ENCODE measurements at regions not wholly inside any gene's neighbourhood (a gene's known extent, or its start where the extent isn't known, plus 50 kb on each side); places are given as distances from the start of the nearest gene placed in this dataset.
"Not testable (repeated sequence)": the region's sequence is repeated elsewhere in the genome, so short reads cannot be mapped to it uniquely, and the experiment has no call there.

DNA sequence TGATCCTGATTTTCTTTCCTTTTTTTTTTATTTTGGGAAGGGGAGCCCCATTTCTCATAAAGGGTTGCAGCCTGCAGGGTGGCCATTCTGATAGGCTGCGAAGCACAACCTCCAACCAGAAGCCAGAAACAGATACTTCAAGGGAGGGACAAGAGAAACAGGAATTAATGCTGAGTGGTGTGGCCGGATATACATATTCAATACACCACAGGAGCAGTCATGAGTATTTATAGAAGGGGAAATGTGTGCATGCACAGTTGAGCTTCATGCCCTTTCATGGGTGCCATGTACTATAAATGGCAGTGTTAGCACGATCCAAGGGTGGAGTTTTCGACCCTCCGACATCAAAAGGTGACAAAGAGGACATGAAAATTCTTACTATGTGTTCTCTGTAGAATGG is 320.8 kb downstream of the CBLN1 start:
- Mint-ChIP-seq H3K27ac (ENCODE audit: low read depth) (no peak overlapping the region), H3K4me3 (no peak overlapping the region), H3K4me1 (no peaks in the 10 kb centered on the region), H3K36me3 (ENCODE audit: insufficient read depth) (no peaks in the 10 kb centered on the region), H3K27me3 (no peaks in the 10 kb centered on the region), H3K9me3 (no peaks in the 10 kb centered on the region)
- DNase-seq (ENCODE audit: low spot score in 2 of 2): no peak
- no peak for ATAC-seq (replicated peaks; ENCODE audit: extremely low read depth, poor library complexity, severe bottlenecking)

DNA sequence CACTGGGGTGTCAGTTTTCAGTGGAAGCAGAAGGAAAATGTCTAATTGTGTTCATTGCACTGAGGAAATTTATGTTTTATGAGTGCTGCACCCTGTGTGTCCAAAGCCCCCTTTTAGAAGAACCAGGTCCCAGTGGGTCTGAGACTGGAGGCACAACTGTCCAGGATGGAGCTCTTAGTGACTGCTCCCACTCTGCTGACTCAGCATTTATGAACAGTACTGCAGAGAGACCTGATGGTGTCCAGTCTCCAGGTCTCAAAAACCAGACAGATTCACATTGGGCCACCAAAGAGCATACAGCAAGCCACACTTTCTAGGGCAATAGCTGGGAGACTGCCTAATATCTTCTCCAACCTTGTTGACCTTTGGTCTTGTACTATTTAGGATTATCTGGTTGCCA is 321.9 kb downstream of the CBLN1 start:
- DNase-seq (ENCODE audit: low spot score in 2 of 2) (no peak), ATAC-seq (replicated peaks; ENCODE audit: extremely low read depth, poor library complexity, severe bottlenecking) (no peak)
- Mint-ChIP-seq H3K9me3 (no peaks in the 10 kb centered on the region), H3K27ac (ENCODE audit: low read depth) (no peak overlapping the region), H3K4me3 (no peak overlapping the region), H3K4me1 (no peaks in the 10 kb centered on the region), H3K36me3 (ENCODE audit: insufficient read depth) (no peaks in the 10 kb centered on the region), H3K27me3 (no peaks in the 10 kb centered on the region)

DNA sequence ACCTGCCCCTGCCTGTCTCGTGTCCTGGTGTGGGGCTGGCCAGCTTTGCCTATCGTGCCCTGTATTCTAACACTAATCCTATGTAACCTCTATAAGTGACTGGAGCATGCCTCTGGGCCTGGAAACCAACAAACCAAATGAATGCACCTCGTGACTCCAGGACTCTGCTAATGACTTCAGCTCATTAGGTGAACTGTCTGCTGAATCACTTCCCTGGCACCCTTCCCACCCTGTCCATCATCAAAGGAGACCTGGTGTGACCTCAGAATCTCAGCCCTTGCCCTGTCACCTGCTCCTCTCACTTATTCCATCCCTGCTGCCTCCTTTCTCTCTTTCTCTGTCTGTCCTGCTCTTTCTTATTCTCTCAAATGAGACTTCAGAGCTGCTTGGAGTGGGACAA is 322.4 kb downstream of the CBLN1 start:
- no peaks in the 10 kb centered on the region for H3K27me3 Mint-ChIP-seq
- no peaks in the 10 kb centered on the region for H3K9me3 Mint-ChIP-seq
- no peak overlapping the region for H3K4me3 Mint-ChIP-seq
- H3K4me1 Mint-ChIP-seq: no peaks in the 10 kb centered on the region
- no peaks in the 10 kb centered on the region for H3K36me3 Mint-ChIP-seq (ENCODE audit: insufficient read depth)
- DNase-seq (ENCODE audit: low spot score in 2 of 2) (no peak), ATAC-seq (replicated peaks; ENCODE audit: extremely low read depth, poor library complexity, severe bottlenecking) (no peak)
- no peak overlapping the region for H3K27ac Mint-ChIP-seq (ENCODE audit: low read depth)

DNA sequence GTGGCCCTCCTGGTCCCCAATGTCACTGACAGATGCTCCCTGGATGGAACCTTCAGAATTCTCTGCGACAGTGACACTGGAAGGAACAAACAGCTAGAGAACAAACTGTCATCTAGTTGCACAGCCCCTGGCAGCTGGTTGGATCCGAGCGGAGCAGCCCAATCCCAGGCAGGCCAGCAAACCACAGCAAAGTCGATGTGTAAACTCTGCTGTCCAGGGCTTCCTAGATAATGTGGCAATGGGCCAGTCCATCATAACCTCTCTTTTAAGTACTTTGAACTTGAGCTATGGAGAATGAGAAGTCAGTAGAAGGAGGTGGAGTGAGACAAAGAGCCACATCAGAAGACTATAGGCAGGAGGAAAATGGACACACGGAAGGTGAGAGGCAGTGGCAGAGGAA is 323.0 kb downstream of the CBLN1 start:
- no peak overlapping the region for H3K27ac Mint-ChIP-seq (ENCODE audit: low read depth)
- no peaks in the 10 kb centered on the region for H3K36me3 Mint-ChIP-seq (ENCODE audit: insufficient read depth)
- no peaks in the 10 kb centered on the region for H3K27me3 Mint-ChIP-seq
- no peak overlapping the region for H3K4me3 Mint-ChIP-seq
- no peaks in the 10 kb centered on the region for H3K4me1 Mint-ChIP-seq
- no peaks in the 10 kb centered on the region for H3K9me3 Mint-ChIP-seq
- DNase-seq (ENCODE audit: low spot score in 2 of 2): no peak
- no peak for ATAC-seq (replicated peaks; ENCODE audit: extremely low read depth, poor library complexity, severe bottlenecking)

DNA sequence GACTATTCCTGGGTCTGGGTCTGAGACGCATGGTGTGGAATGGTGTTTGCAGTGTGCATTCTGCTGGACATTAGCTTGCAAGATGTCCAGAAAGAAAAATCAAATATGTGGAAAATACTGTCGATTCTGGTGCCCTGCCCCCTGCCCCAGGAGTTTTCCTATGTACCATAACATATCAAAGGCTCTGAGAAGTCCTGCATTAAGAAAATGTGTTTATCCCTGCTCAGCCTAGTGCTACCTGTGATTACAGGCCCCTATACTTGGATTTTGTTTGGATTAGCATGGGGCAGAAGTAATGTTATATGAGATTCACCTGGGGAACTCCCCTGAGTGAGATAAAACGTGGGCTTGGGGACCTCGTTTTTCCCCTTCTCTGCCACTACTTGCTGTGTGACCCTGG is 325.0 kb downstream of the CBLN1 start:
- H3K9me3 Mint-ChIP-seq: no peaks in the 10 kb centered on the region
- no peak for DNase-seq (ENCODE audit: low spot score in 2 of 2)
- H3K4me1 Mint-ChIP-seq: no peaks in the 10 kb centered on the region
- no peak overlapping the region for H3K4me3 Mint-ChIP-seq
- no peak overlapping the region for H3K27ac Mint-ChIP-seq (ENCODE audit: low read depth)
- H3K36me3 Mint-ChIP-seq (ENCODE audit: insufficient read depth): no peaks in the 10 kb centered on the region
- no peak for ATAC-seq (replicated peaks; ENCODE audit: extremely low read depth, poor library complexity, severe bottlenecking)
- no peaks in the 10 kb centered on the region for H3K27me3 Mint-ChIP-seq

DNA sequence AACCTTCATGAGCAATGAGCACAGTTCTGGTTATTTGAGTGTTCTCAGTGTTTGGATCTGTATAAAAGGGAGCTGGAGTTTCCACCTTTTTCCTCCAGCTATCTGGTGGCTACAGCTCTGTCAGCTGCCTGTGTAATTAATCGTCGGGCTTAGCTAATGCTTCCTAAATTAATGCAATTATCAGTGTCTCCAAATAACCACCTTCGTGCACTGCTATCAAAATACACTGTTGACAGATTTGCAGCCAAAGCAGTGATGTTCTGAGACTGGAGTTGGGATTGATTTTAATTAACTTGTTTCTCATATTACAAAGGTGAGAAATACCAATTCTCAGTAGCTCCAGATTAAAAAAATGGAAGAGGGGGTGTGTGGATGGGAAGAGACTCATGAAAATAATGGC is 325.8 kb downstream of the CBLN1 start:
- no peak overlapping the region for H3K27ac Mint-ChIP-seq (ENCODE audit: low read depth)

DNA sequence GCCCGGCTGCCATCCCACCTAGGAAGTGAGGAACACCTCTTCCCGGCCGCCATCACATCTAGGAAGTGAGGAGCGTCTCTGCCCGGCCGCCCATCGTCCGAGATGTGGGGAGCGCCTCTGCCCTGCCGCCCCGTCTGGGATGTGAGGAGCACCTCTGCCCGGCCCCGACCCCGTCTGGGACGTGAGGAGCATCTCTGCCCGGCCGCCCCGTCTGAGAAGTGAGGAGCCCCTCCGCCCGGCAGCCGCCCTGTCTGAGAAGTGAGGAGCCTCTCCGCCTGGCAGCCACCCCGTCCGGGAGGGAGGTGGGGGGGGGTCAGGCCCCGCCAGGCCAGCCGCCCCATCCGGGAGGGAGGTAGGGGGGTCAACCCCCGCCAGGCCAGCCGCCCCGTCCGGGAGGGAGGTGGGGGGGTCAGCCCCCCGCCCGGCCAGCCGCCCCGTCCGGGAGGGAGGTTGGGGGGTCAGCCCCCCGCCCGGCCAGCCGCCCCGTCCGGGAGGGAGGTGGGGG is 330.0 kb downstream of the CBLN1 start:
- ATAC-seq (replicated peaks; ENCODE audit: extremely low read depth, poor library complexity, severe bottlenecking): not testable (repeated sequence)

More for the DNA sequence above, 325.8 kb downstream of the CBLN1 start:
- Mint-ChIP-seq H3K27me3 (no peaks in the 10 kb centered on the region), H3K4me3 (no peak overlapping the region), H3K4me1 (no peaks in the 10 kb centered on the region), H3K36me3 (ENCODE audit: insufficient read depth) (no peaks in the 10 kb centered on the region), H3K9me3 (no peaks in the 10 kb centered on the region)
- DNase-seq (ENCODE audit: low spot score in 2 of 2) (no peak), ATAC-seq (replicated peaks; ENCODE audit: extremely low read depth, poor library complexity, severe bottlenecking) (no peak)

DNA sequence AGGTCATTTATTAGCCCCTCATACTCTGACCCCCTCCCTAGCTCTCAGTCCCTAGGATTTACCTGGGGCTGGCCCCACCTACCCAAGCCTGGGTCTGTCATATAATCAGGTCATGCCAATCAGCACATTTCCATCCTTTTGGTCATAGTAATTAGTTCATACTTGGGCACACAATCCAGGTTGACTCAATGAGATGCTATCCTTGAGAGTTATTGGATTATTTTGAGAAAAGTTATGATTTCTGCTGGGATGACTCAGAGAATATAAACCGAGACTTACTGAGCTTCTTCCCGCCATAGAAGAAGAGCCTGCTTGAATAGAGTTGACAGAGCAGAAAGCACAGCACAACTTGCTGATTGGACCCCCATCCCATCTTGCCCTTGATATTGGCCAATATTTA is 331.5 kb downstream of the CBLN1 start:
- ATAC-seq (replicated peaks; ENCODE audit: extremely low read depth, poor library complexity, severe bottlenecking): no peak
- Mint-ChIP-seq H3K36me3 (ENCODE audit: insufficient read depth) (no peaks in the 10 kb centered on the region), H3K27ac (ENCODE audit: low read depth) (no peak overlapping the region), H3K27me3 (no peaks in the 10 kb centered on the region), H3K4me3 (no peak overlapping the region), H3K4me1 (no peaks in the 10 kb centered on the region), H3K9me3 (peaks cover 6% of the 10 kb centered on the region)
- no peak for DNase-seq (ENCODE audit: low spot score in 2 of 2)

More for the DNA sequence above, 330.0 kb downstream of the CBLN1 start:
- DNase-seq (ENCODE audit: low spot score in 2 of 2); H3K4me1 Mint-ChIP-seq; H3K4me3 Mint-ChIP-seq; H3K9me3 Mint-ChIP-seq; H3K27ac Mint-ChIP-seq (ENCODE audit: low read depth); H3K27me3 Mint-ChIP-seq; H3K36me3 Mint-ChIP-seq (ENCODE audit: insufficient read depth): not testable (repeated sequence)

DNA sequence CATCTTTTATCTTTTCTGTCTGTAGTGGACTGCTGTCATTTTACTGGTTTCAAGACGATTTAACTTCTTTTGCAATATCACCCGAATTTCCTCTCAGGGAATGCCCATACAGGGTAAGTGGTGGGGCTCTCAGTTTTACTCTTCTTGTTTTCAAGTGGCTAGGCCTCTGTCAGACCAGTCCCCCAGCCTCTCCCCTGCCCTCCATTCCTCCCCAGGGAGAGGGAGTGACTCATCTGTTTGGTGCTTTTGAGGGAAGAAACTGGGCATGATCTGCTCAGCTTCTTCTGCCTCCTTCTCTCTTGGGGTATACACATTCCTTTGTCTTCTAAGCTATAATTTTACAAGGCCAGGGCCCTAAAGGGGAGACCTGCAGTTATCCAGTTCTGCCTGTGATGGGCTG is 332.0 kb downstream of the CBLN1 start:
- ATAC-seq (replicated peaks; ENCODE audit: extremely low read depth, poor library complexity, severe bottlenecking): no peak
- no peaks in the 10 kb centered on the region for H3K36me3 Mint-ChIP-seq (ENCODE audit: insufficient read depth)
- H3K27me3 Mint-ChIP-seq: no peaks in the 10 kb centered on the region
- H3K4me3 Mint-ChIP-seq: no peak overlapping the region
- no peak overlapping the region for H3K27ac Mint-ChIP-seq (ENCODE audit: low read depth)
- H3K9me3 Mint-ChIP-seq: peaks cover 6% of the 10 kb centered on the region
- DNase-seq (ENCODE audit: low spot score in 2 of 2): no peak
- H3K4me1 Mint-ChIP-seq: no peaks in the 10 kb centered on the region

DNA sequence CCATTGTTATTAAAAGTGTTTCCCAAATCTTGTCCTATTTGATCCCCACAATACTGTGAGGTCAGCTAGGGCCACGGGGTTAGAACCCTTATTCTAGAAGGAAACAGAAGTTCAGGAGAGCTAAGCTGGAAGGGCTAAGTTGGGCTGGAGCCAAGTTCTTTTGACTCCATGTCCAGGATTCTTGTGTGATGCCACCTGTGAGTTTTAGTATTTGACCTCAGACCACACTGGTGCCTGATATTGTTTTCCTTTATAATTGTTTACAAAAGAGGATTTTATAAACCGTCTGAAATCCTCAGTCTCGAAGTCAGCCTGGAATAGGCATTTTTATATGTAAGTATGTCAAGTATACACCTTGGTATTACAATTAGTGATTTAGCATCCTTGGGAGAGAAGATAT is 332.7 kb downstream of the CBLN1 start:
- no peak overlapping the region for H3K4me3 Mint-ChIP-seq
- no peaks in the 10 kb centered on the region for H3K27me3 Mint-ChIP-seq
- no peaks in the 10 kb centered on the region for H3K4me1 Mint-ChIP-seq
- H3K36me3 Mint-ChIP-seq (ENCODE audit: insufficient read depth): no peaks in the 10 kb centered on the region
- peaks cover 6% of the 10 kb centered on the region for H3K9me3 Mint-ChIP-seq
- DNase-seq (ENCODE audit: low spot score in 2 of 2) (no peak), ATAC-seq (replicated peaks; ENCODE audit: extremely low read depth, poor library complexity, severe bottlenecking) (no peak)
- no peak overlapping the region for H3K27ac Mint-ChIP-seq (ENCODE audit: low read depth)

DNA sequence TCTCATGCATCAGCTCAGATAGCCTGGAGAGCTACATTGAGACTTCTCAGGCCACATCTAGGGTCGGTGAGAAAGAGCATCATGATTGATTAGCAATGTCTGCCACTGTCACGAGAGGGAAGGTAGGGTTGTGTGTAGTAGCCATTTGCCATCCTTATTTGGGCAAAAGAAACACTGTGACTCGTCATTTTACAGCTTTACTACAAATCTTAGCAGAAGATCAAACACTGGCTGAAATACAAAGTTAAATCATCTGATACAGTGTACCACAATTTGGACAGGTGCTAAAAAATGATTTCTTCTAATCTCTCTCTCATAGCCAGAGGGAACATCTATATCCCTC is 334.3 kb downstream of the CBLN1 start:
- H3K4me3 Mint-ChIP-seq: no peak overlapping the region
- peaks cover 6% of the 10 kb centered on the region for H3K9me3 Mint-ChIP-seq
- no peaks in the 10 kb centered on the region for H3K27me3 Mint-ChIP-seq
- ATAC-seq (replicated peaks; ENCODE audit: extremely low read depth, poor library complexity, severe bottlenecking): no peak
- H3K4me1 Mint-ChIP-seq: no peaks in the 10 kb centered on the region
- H3K36me3 Mint-ChIP-seq (ENCODE audit: insufficient read depth): no peaks in the 10 kb centered on the region
- H3K27ac Mint-ChIP-seq (ENCODE audit: low read depth): no peak overlapping the region
- no peak for DNase-seq (ENCODE audit: low spot score in 2 of 2)

DNA sequence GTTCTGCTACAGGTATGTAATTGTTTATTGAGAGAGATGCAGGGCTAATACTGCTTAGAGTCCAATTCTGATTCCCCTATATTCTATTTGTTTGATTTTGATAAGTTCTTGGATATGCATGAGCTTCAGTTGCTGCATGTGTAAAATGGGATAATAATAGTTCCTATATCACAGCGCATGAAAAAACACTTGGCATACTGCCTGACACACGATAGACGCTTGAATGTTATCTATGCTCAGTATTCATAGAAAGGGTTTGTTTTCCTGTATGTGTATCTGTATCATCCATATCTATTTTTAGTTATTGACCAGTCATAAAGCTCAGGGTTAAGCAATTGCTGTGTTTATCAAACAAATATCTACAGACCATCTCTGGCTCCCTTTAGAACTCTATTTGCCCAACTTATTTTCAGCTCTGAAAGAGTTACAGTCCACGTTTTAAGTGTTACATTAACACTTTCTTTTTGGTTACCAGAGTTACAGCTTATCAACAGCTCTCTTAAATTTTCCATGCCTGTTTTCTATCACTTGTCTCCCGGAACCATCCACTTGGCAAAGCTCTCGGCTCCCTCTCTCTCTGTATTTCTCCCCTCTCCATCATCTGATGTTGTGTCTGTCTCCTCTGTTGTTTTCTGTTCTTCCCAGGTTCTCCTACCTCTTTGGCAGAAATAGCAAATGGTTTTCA is 334.8 kb downstream of the CBLN1 start:
- Mint-ChIP-seq H3K36me3 (ENCODE audit: insufficient read depth) (no peaks in the 10 kb centered on the region), H3K4me3 (no peak overlapping the region), H3K4me1 (no peaks in the 10 kb centered on the region), H3K27me3 (no peaks in the 10 kb centered on the region), H3K9me3 (peaks cover 6% of the 10 kb centered on the region), H3K27ac (ENCODE audit: low read depth) (no peak overlapping the region)
- ATAC-seq (replicated peaks; ENCODE audit: extremely low read depth, poor library complexity, severe bottlenecking) (no peak), DNase-seq (ENCODE audit: low spot score in 2 of 2) (no peak)

DNA sequence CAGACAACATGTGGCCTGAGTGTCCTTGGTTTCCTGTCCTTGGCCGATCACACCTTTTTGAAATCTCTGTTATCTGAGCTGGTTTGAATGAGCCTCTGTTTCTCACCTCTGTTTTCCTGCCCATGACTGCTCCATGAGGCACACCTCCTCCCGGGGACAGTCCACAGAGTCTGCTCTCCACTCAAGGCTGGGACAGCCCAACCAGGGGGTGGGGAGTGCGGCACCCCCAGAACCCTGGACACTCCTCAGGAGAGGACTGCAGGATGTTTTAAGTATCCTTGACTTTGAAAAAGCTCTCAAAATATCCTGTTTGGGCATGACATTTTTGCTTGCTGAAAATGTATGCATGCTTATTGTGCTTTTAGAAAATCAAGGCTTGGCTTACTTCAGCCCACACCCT is 333.0 kb upstream of the N4BP1 start:
- DNase-seq (ENCODE audit: low spot score in 2 of 2) (no peak), ATAC-seq (replicated peaks; ENCODE audit: extremely low read depth, poor library complexity, severe bottlenecking) (no peak)
- no peaks in the 10 kb centered on the region for H3K4me1 Mint-ChIP-seq
- no peaks in the 10 kb centered on the region for H3K27me3 Mint-ChIP-seq
- H3K36me3 Mint-ChIP-seq (ENCODE audit: insufficient read depth): no peaks in the 10 kb centered on the region
- H3K27ac Mint-ChIP-seq (ENCODE audit: low read depth): no peak overlapping the region
- H3K4me3 Mint-ChIP-seq: no peak overlapping the region
- peaks cover 13% of the 10 kb centered on the region for H3K9me3 Mint-ChIP-seq

DNA sequence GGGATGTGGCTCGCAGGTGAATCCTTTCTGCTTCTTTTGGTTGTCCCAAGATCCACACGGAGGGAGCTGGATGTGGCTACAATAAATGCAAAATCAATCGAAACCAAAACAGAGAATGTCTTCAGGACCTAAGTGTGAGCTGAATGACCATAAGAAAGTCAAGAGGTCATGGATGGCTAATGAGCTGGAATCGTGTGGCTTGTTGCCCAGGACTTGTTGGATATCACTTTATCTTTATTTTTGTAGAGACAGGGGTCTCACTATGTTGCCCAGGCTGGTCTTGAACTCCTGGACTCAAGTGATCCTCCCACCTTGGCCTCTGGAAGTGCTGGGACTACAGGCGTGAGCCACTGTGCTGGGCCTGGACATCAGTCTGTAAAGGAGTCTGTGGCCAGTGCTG is 326.8 kb upstream of the N4BP1 start:
- no peak for DNase-seq (ENCODE audit: low spot score in 2 of 2)
- ATAC-seq (replicated peaks; ENCODE audit: extremely low read depth, poor library complexity, severe bottlenecking): no peak
- Mint-ChIP-seq H3K4me3 (no peak overlapping the region), H3K9me3 (peaks cover 7% of the 10 kb centered on the region), H3K4me1 (no peaks in the 10 kb centered on the region), H3K27ac (ENCODE audit: low read depth) (no peak overlapping the region), H3K36me3 (ENCODE audit: insufficient read depth) (no peaks in the 10 kb centered on the region), H3K27me3 (no peaks in the 10 kb centered on the region)

Measured in central memory CD8-positive, alpha-beta T cell (primary cell).